Upper lobe of left lung (tissue), 6 donors: ENCODE measurements at regions not wholly inside any gene's neighbourhood (a gene's known extent, or its start where the extent isn't known, plus 50 kb on each side); places are given as distances from the start of the nearest gene placed in this dataset.

Experiments
- ATAC-seq, 2 donors: fragments of 200-7000 bp; cut with Tn5 transposase; one replicate each; pipeline ENCODE4 v1.9.1; 2022; ENCODE audit warnings: mild to moderate bottlenecking in 2 of 2, moderate library complexity in 2 of 2; ENCODE audit not compliant: low FRiP score in 2 of 2
- DNase-seq, 2 donors: peaks; one replicate each; pipeline ENCODE4 v3.0.0-alpha.2; 2019 to 2020
- H3K27ac ChIP-seq, 4 donors: fragments of 200-600 bp; sonication (generic); one replicate each; pipeline ENCODE4 v1.5.1; 2016 to 2019
- H3K27me3 ChIP-seq, 4 donors: fragments of 200-600 bp; sonication (generic); one replicate each; pipeline ENCODE4 v1.5.1; 2017 to 2019
- H3K36me3 ChIP-seq, 4 donors: fragments of 200-600 bp; sonication (generic); one replicate each; pipeline ENCODE4 v1.5.1; 2016 to 2019
- H3K4me1 ChIP-seq, 4 donors: fragments of 200-600 bp; sonication (generic); one replicate each; pipeline ENCODE4 v1.5.1; 2018 to 2019
- H3K4me3 ChIP-seq, 4 donors: fragments of 200-600 bp; sonication (generic); one replicate each; pipeline ENCODE4 v1.5.1; 2017 to 2019; ENCODE audit warnings: mild to moderate bottlenecking in 2 of 4, moderate library complexity in 1 of 4
- H3K9me3 ChIP-seq, 4 donors: fragments of 200-600 bp; sonication (generic); one replicate each; pipeline ENCODE4 v1.5.1; 2018 to 2019
- EP300 ChIP-seq, 4 donors: sonication (generic); formaldehyde crosslinking; IDR thresholded peaks; one replicate each; pipeline ENCODE4 v1.5.1; 2017; ENCODE audit warnings: antibody characterized with exemption in 4 of 4, control low read depth in 2 of 4
- POLR2A ChIP-seq, 4 donors: fragments of 450-650 bp; IDR thresholded peaks; one replicate each; pipeline ENCODE4 v1.5.1; 2016 to 2017; ENCODE audit warnings: antibody characterized with exemption in 4 of 4, mild to moderate bottlenecking in 2 of 4
- POLR2AphosphoS5 ChIP-seq, 2 donors: sonication (generic); formaldehyde crosslinking; IDR thresholded peaks; one replicate each; pipeline ENCODE4 v1.5.1; 2017; ENCODE audit warnings: antibody characterized with exemption in 2 of 2
- WGBS, 2 donors: methylation state at CpG; one replicate each; pipeline ENCODE4 v1.1.5; 2017 to 2018; 5-methylcytosine and 5-hydroxymethylcytosine counted together
- TF ChIP-seq, protein P1 (sequence below), 6 experiments: fragments of 450-650 bp in 4 of 6; fragments of 200-600 bp in 2 of 6; sonication (generic) in 2 of 6; IDR thresholded peaks; one replicate each; pipeline ENCODE4 v1.5.1; 2016 to 2019; ENCODE audit warnings: antibody characterized with exemption in 6 of 6
- donor health status: DM: no; HTN: no; CAD: no; lungs with moderate emphysema.
- donor health status: DM: no; HTN: yes; CAD: no; lungs with severe emphysema.

DNA sequence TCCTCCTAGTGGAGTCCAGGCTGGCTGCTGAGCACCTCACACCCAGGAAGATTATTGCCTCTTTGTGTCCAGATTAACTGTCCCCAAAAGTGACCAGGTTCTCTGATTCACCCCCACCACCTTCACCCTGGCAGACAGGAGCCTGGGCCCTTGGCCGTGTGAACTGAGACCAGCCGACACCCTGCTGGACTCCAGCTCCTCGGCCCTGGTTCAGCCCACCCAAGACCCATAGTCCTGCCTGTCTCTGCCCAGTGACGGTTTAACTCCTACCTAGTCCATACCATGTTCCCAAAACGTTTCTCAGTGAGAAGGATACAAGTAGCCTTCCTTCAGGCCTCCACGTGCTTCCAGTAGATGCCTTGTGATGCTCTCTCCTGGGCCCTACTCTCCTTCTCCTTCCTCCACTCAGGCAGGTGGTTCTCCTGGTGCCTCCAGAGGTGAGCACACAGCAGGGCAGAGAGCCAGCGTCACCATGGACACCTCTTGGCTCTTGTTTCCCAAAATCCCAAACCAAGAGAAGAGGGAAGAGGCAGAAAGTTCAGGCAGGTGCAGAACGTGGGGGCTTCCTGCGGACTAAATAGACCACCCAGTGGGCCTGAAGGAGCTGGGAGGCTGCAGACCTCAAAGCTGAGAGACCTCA, 134.4 kb upstream of the CST7 start:
- H3K27ac ChIP-seq = no peak overlapping the region
- TF ChIP-seq POLR2AphosphoS5 (IDR thresholded peaks at IDR 0.05) (no peak), EP300 (IDR thresholded peaks at IDR 0.05) (no peak), POLR2A (IDR thresholded peaks at IDR 0.05) (no peak)
- TF ChIP-seq, protein P1, sequence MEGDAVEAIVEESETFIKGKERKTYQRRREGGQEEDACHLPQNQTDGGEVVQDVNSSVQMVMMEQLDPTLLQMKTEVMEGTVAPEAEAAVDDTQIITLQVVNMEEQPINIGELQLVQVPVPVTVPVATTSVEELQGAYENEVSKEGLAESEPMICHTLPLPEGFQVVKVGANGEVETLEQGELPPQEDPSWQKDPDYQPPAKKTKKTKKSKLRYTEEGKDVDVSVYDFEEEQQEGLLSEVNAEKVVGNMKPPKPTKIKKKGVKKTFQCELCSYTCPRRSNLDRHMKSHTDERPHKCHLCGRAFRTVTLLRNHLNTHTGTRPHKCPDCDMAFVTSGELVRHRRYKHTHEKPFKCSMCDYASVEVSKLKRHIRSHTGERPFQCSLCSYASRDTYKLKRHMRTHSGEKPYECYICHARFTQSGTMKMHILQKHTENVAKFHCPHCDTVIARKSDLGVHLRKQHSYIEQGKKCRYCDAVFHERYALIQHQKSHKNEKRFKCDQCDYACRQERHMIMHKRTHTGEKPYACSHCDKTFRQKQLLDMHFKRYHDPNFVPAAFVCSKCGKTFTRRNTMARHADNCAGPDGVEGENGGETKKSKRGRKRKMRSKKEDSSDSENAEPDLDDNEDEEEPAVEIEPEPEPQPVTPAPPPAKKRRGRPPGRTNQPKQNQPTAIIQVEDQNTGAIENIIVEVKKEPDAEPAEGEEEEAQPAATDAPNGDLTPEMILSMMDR (IDR thresholded peaks at IDR 0.05) = no peak
- H3K36me3 ChIP-seq = no peaks in the 10 kb centered on the region
- H3K4me1 ChIP-seq = no peaks in the 10 kb centered on the region
- H3K4me3 ChIP-seq = no peak overlapping the region
- H3K9me3 ChIP-seq = no peaks in the 10 kb centered on the region
- ATAC-seq (no peak), DNase-seq (no peak)
- WGBS, 2 donors = 82 to 86% methylated on average over 6 to 9 of the region's 9 CpGs
- H3K27me3 ChIP-seq = no peaks in the 10 kb centered on the region

DNA sequence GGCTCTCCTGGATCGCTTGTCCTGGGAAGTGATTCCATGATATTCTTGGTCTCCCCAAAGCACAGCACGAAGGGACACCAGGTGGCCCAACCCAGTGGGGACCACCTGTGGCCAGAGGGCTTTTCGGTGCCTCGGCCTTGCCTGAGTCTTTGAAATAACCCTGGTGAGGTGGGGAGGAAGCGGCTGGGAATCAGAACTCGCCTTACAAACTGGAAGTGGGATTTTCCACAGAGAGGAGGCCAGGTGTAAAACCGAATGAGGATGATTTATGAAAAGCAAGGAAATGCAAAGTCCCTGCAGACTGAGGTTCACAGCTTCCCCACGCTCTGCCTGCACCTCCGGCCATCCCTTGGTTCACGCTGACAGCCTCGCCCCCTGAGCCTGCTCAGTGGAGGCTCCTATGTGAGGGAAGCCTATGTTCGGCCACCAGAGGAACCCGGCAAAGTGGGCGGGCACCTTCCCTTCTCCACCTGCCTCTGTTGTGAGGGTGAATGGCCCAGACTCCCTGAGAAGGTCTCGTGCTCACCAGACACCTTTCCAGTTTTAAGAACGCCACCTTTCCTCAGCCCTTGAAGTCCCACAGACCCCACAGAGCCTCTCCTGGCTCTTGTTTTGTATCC, 133.8 kb upstream of the CST7 start:
- Histone ChIP-seq H3K9me3 (no peaks in the 10 kb centered on the region), H3K4me3 (no peak overlapping the region), H3K27me3 (no peaks in the 10 kb centered on the region), H3K36me3 (no peaks in the 10 kb centered on the region), H3K27ac (no peak overlapping the region), H3K4me1 (no peaks in the 10 kb centered on the region)
- ATAC-seq = no peak
- WGBS, 2 donors = 81 to 87% methylated on average over 13 to 16 of the region's 16 CpGs
- no peak for TF ChIP-seq POLR2A (IDR thresholded peaks at IDR 0.05)
- TF ChIP-seq EP300 (IDR thresholded peaks at IDR 0.05) = no peak
- no peak for TF ChIP-seq POLR2AphosphoS5 (IDR thresholded peaks at IDR 0.05)
- TF ChIP-seq, protein P1 (IDR thresholded peaks at IDR 0.05) = no peak
- no peak for DNase-seq

DNA sequence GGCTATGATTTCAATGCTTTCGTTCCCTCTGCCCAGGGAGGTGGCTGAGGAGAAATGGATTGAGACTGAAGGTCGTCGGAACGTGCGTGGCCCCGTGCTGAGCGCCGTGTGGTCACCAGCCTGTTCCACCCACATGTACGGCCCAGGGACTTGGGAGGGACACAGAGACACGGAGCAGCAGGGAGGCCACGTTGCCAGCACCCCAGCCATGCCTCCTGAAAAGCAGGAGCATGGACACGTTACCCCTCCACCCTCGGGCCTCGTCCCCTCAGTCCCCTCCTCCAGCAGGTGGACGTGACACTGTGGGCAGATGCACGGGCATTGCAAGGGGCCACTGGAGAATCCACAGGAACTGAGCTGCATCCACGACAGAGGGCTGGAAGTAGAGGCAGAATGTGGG, 133.1 kb upstream of the CST7 start:
- H3K27me3 ChIP-seq = no peaks in the 10 kb centered on the region
- H3K36me3 ChIP-seq = no peaks in the 10 kb centered on the region
- WGBS, 2 donors = 84 to 92% methylated on average over 10 to 17 of the region's 17 CpGs
- no peaks in the 10 kb centered on the region for H3K4me1 ChIP-seq
- TF ChIP-seq POLR2A (IDR thresholded peaks at IDR 0.05) = no peak
- no peak for TF ChIP-seq EP300 (IDR thresholded peaks at IDR 0.05)
- TF ChIP-seq, protein P1 (IDR thresholded peaks at IDR 0.05) = no peak
- TF ChIP-seq POLR2AphosphoS5 (IDR thresholded peaks at IDR 0.05) = no peak
- H3K9me3 ChIP-seq = no peaks in the 10 kb centered on the region
- no peak for ATAC-seq
- H3K4me3 ChIP-seq = no peak overlapping the region
- DNase-seq = no peak
- no peak overlapping the region for H3K27ac ChIP-seq

DNA sequence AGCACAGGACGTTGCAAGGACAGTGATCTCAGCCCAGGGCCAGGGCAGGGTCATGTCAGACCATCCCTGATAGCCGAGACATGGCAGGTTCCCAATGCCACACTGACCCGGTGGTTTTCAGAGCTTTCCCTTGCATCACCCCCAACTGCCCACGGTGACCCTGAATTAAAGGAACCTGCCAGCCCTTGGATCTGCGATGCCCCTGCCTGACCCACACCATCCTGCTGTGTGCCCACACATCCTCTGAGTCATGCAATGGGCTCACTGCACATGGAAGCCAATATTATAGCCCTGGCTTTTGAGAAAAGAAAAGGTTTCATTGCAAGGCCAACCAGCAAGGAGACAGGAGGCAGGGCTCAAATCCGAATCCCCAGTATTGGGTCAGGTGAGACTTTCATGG, 132.6 kb upstream of the CST7 start:
- DNase-seq (no peak), ATAC-seq (no peak)
- Histone ChIP-seq H3K4me3 (no peak overlapping the region), H3K27me3 (no peaks in the 10 kb centered on the region), H3K36me3 (no peaks in the 10 kb centered on the region), H3K4me1 (no peaks in the 10 kb centered on the region), H3K9me3 (no peaks in the 10 kb centered on the region), H3K27ac (no peak overlapping the region)
- TF ChIP-seq EP300 (IDR thresholded peaks at IDR 0.05) (no peak), POLR2A (IDR thresholded peaks at IDR 0.05) (no peak), POLR2AphosphoS5 (IDR thresholded peaks at IDR 0.05) (no peak)
- TF ChIP-seq, protein P1 (IDR thresholded peaks at IDR 0.05) = no peak
- WGBS, 2 donors = 60 to 66% methylated on average over 6 of the region's 6 CpGs

DNA sequence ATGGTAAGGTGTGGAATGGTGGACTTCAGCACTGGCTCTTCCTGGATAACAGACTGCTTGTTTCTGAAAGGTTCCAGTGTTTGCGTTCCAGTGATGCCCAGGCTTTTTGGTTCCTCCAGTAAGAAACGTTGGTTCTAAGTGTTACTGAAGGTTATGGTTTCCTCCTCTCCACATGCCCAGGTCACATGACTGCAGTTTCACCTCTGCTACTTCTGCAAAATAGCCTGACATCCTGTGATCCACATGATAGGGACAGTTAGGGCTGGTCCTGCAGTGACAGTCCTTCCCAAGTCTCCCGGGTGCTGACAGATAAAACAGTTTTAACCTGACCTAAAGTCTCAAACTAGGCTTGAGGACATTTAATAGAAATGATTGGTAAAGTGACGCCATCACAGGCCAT, 132.2 kb upstream of the CST7 start:
- no peaks in the 10 kb centered on the region for H3K9me3 ChIP-seq
- H3K27me3 ChIP-seq = no peaks in the 10 kb centered on the region
- no peaks in the 10 kb centered on the region for H3K4me1 ChIP-seq
- no peak overlapping the region for H3K4me3 ChIP-seq
- TF ChIP-seq, protein P1 (IDR thresholded peaks at IDR 0.05) = no peak
- TF ChIP-seq POLR2AphosphoS5 (IDR thresholded peaks at IDR 0.05) (no peak), POLR2A (IDR thresholded peaks at IDR 0.05) (no peak), EP300 (IDR thresholded peaks at IDR 0.05) (no peak)
- H3K27ac ChIP-seq = no peak overlapping the region
- ATAC-seq = no peak
- no peak for DNase-seq
- 51 to 59% methylated on average over 4 of the region's 4 CpGs for WGBS, 2 donors
- no peaks in the 10 kb centered on the region for H3K36me3 ChIP-seq
